ENCODE measurements at regions not wholly inside any gene's neighbourhood (a gene's known extent, or its start where the extent isn't known, plus 50 kb on each side); places are given as distances from the start of the nearest gene placed in this dataset.

DNA sequence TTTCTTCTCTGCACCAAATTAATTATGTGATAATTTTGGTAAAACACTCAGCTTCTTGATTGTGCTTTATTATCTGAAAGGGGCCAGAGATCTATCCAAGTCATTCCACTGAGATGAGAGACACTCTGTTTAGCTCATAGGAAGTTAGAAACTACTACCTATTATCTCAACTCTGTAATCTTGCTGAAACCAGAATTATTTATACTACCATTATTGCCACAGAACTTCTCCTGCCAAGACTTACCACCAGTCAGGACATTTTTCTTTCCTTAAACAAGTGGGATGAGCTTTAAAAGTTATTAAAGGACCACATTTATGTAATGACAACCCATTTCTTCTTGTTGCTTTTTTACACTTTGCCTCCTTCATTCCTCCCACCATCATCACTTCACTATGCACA is 855.6 kb upstream of the PIK3C3 start:
- H3K4me3 ChIP-seq = no peak overlapping the region
- no peaks in the 10 kb centered on the region for H3K36me3 ChIP-seq (ENCODE audit: low read depth, missing control alignments)
- no peaks in the 10 kb centered on the region for H3K27me3 ChIP-seq
- intact Hi-C loops (cut with DNase I; ENCODE audit: low total_unique reads) = no loop called here
- TF ChIP-seq, protein P1, sequence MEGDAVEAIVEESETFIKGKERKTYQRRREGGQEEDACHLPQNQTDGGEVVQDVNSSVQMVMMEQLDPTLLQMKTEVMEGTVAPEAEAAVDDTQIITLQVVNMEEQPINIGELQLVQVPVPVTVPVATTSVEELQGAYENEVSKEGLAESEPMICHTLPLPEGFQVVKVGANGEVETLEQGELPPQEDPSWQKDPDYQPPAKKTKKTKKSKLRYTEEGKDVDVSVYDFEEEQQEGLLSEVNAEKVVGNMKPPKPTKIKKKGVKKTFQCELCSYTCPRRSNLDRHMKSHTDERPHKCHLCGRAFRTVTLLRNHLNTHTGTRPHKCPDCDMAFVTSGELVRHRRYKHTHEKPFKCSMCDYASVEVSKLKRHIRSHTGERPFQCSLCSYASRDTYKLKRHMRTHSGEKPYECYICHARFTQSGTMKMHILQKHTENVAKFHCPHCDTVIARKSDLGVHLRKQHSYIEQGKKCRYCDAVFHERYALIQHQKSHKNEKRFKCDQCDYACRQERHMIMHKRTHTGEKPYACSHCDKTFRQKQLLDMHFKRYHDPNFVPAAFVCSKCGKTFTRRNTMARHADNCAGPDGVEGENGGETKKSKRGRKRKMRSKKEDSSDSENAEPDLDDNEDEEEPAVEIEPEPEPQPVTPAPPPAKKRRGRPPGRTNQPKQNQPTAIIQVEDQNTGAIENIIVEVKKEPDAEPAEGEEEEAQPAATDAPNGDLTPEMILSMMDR (IDR thresholded peaks at IDR 0.05) = no peak
- TF ChIP-seq POLR2A (IDR thresholded peaks at IDR 0.05) = no peak
- H3K4me1 ChIP-seq = no peaks in the 10 kb centered on the region
- DNase-seq = no peak
- no peaks in the 10 kb centered on the region for H3K9me3 ChIP-seq
- no peak overlapping the region for H3K27ac ChIP-seq

DNA sequence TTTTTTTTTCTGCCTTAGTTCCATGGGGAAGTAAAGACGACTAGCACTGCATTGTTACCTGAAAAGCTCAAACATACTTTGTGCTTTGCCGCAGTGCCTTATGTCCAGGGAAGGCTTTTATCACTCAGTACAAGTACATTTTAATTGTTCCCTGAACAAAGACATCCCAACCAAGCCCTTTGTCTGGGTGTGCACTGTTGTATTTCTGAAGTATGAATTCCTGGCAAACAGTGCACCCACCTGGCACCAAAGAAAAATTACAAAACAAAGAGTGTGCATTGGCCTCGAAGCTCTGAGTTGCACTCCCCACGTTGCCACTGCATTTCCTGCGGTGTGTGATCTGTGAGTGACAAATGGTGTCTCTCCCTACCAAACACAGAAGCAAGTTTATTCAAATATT is 858.5 kb upstream of the PIK3C3 start:
- Histone ChIP-seq H3K9me3 (no peaks in the 10 kb centered on the region), H3K27me3 (no peaks in the 10 kb centered on the region), H3K36me3 (ENCODE audit: low read depth, missing control alignments) (no peaks in the 10 kb centered on the region), H3K27ac (no peak overlapping the region), H3K4me3 (no peak overlapping the region), H3K4me1 (no peaks in the 10 kb centered on the region)
- peak; percentile 27 for DNase-seq
- TF ChIP-seq POLR2A (IDR thresholded peaks at IDR 0.05) = no peak
- TF ChIP-seq, protein P1 (IDR thresholded peaks at IDR 0.05) = no peak
- 37 to 50% methylated on average over 5 of the region's 5 CpGs for WGBS, 2 donors
- intact Hi-C loops (cut with DNase I; ENCODE audit: low total_unique reads) = no loop called here

DNA sequence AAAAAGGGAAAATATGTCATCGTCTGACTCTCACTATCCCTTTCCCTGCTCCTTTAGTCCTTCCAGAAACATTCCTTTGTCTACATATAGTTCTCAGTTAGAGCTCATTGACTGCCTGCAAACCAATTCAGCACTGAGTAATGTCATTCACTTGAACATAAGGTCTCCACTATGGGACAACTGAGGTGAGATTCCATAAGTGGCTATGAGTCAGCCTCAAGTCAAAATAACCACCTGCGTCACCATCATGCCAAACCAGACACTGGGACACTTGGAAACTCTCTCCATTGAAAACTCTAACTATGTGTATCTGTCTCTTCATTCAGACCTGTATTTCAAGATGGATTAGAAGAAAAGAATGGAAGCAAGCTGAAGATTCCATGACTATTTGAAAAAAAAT is 878.0 kb upstream of the PIK3C3 start:
- H3K36me3 ChIP-seq (ENCODE audit: low read depth, missing control alignments) = no peaks in the 10 kb centered on the region
- no peak overlapping the region for H3K27ac ChIP-seq
- no peaks in the 10 kb centered on the region for H3K27me3 ChIP-seq
- H3K4me3 ChIP-seq = no peak overlapping the region
- 91 to 94% methylated on average over 2 of the region's 2 CpGs for WGBS, 2 donors
- DNase-seq = no peak
- H3K9me3 ChIP-seq = no peaks in the 10 kb centered on the region
- TF ChIP-seq, protein P1 (IDR thresholded peaks at IDR 0.05) = no peak
- TF ChIP-seq POLR2A (IDR thresholded peaks at IDR 0.05) = no peak
- intact Hi-C loops (cut with DNase I; ENCODE audit: low total_unique reads) = no loop called here
- H3K4me1 ChIP-seq = no peaks in the 10 kb centered on the region

DNA sequence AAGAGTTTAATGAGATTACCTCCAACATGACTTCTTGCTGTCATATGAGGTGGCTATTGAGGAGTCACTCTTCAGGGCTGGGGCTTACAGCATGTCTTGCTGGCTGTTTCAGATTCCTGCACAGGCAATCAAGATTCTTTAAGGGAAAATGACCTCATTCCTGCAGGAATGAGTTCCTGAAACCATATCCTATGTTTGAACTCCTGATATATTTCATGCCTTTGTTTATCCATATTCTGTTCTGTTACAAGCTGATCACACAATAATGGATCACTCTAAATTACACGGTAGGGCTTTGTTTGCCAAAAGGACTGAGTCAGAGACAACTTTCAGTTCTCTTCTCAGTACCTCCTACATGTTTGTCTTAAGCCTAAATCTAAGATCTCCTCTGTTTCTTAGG is 879.8 kb upstream of the PIK3C3 start:
- TF ChIP-seq POLR2A (IDR thresholded peaks at IDR 0.05) = no peak
- H3K4me3 ChIP-seq = no peak overlapping the region
- H3K27ac ChIP-seq = no peak overlapping the region
- intact Hi-C loops (cut with DNase I; ENCODE audit: low total_unique reads) = no loop called here
- 57 to 64% methylated on average over 1 of the region's 1 CpG for WGBS, 2 donors
- H3K4me1 ChIP-seq = no peaks in the 10 kb centered on the region
- H3K27me3 ChIP-seq = no peaks in the 10 kb centered on the region
- no peaks in the 10 kb centered on the region for H3K9me3 ChIP-seq
- DNase-seq = no peak
- no peaks in the 10 kb centered on the region for H3K36me3 ChIP-seq (ENCODE audit: low read depth, missing control alignments)

DNA sequence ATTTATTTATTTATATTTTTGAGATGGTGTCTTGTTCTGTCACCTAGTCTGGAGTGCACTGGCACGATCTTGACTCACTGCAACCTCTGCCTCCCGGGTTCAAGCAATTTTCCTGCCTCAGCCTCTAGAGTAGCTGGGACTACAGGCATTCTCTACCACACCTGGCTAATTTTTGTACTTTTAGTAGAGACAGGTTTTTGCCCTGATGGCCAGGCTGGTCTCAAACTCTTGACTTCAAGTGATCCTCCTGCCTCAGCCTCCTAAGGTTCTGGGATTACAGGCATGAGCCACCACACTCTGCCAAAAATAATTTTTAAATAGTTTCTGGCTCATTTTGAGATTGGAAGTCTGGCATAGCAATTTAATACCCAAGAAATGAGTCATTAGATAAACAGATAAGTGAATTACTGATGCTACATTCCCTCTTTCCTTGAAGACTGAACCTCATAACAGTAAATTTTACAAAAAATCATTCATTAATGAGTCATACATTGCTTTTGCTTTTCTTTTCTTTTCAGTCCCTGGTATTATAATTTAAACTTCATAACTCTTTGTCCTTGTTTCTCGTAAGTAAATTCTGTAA is 881.6 kb upstream of the PIK3C3 start:
- Histone ChIP-seq H3K9me3 (no peaks in the 10 kb centered on the region), H3K36me3 (ENCODE audit: low read depth, missing control alignments) (no peaks in the 10 kb centered on the region), H3K4me1 (no peaks in the 10 kb centered on the region), H3K4me3 (no peak overlapping the region), H3K27ac (no peak overlapping the region), H3K27me3 (no peaks in the 10 kb centered on the region)
- no peak for DNase-seq
- intact Hi-C loops (cut with DNase I; ENCODE audit: low total_unique reads) = no loop called here
- TF ChIP-seq, protein P1 (IDR thresholded peaks at IDR 0.05) = no peak
- no peak for TF ChIP-seq POLR2A (IDR thresholded peaks at IDR 0.05)
- 92 to 93% methylated on average over 3 of the region's 3 CpGs for WGBS, 2 donors

Data from testis (tissue), 2 donors.